Gastrocnemius medialis (tissue), 4 donors: ENCODE measurements at regions not wholly inside any gene's neighbourhood (a gene's known extent, or its start where the extent isn't known, plus 50 kb on each side); places are given as distances from the start of the nearest gene placed in this dataset.

Source experiments
- ATAC-seq, 2 donors: fragments of 150-250 bp; one replicate each; pipeline ENCODE4 v1.9.1; 2016
- DNase-seq, 2 donors: peaks; one replicate each; pipeline ENCODE4 v3.0.0-alpha.2; 2019
- H3K27ac ChIP-seq, 4 donors: fragments of 200-600 bp; sonication (generic); 1 replicate in 1 of 4; 2 replicates in 3 of 4; pipeline ENCODE4 v1.5.1; 2016 to 2018; ENCODE audit warnings: mild to moderate bottlenecking in 2 of 4, moderate library complexity in 1 of 4
- H3K27me3 ChIP-seq, 3 donors: fragments of 200-600 bp; sonication (generic) in 2 of 3; 1 replicate in 1 of 3; 2 replicates in 2 of 3; pipeline versions ENCODE4 v1.5.1 to v1.6.0; 2016 to 2019; ENCODE audit warnings: mild to moderate bottlenecking in 1 of 3, moderate library complexity in 1 of 3
- H3K36me3 ChIP-seq, 2 donors: fragments of 200-600 bp; sonication (generic) in 1 of 2; one replicate each; pipeline ENCODE4 v1.5.1; 2017 to 2018
- H3K4me1 ChIP-seq, 2 donors: fragments of 200-600 bp; sonication (generic) in 1 of 2; one replicate each; pipeline ENCODE4 v1.5.1; 2016 to 2017; ENCODE audit warnings: mild to moderate bottlenecking in 2 of 2
- H3K4me3 ChIP-seq, 4 donors: fragments of 200-600 bp; sonication (generic) in 3 of 4; 1 replicate in 1 of 4; 2 replicates in 3 of 4; pipeline ENCODE4 v1.5.1; 2016 to 2019; ENCODE audit warnings: mild to moderate bottlenecking in 2 of 4
- H3K9me3 ChIP-seq, 3 donors: fragments of 200-600 bp; sonication (generic) in 2 of 3; 1 replicate in 1 of 3; 2 replicates in 2 of 3; pipeline ENCODE4 v1.5.1; 2016 to 2019
- CTCF ChIP-seq, 5 experiments: fragments of 450-650 bp in 3 of 5; fragments of 200-600 bp in 2 of 5; sonication (generic) in 2 of 5; IDR thresholded peaks in 4 of 5; conservative IDR thresholded peaks in 1 of 5; 1 replicate in 4 of 5; 2 replicates in 1 of 5; pipeline ENCODE4 v1.5.1; 2016 to 2019; ENCODE audit warnings: antibody characterized with exemption in 5 of 5, mild to moderate bottlenecking in 3 of 5, moderate library complexity in 3 of 5
- POLR2A ChIP-seq, 2 donors: fragments of 450-650 bp; IDR thresholded peaks; one replicate each; pipeline ENCODE4 v1.6.1; 2017; ENCODE audit warnings: antibody characterized with exemption in 2 of 2, mild to moderate bottlenecking in 2 of 2, moderate library complexity in 2 of 2
- in situ Hi-C, 4 donors: fragments of 200-750 bp; cut with MboI; loops; one replicate each; pipeline versions ENCODE4 v1.15.0 to v1.8.0; 2017; ENCODE audit warnings: low sequenced_read_pairs in 4 of 4
- intact Hi-C: fragments of 100-400 bp; cut with DNase I; formaldehyde crosslinking; loops from one replicate; pipeline ENCODE4 v1.15.1; 2023; ENCODE audit warnings: low total_unique reads

- H3K27me3 ChIP-seq: no peaks in the 10 kb centered on the region
- TF ChIP-seq POLR2A (IDR thresholded peaks at IDR 0.05): no peak
- TF ChIP-seq CTCF (IDR thresholded peaks at IDR 0.05 in 4 of 5, conservative IDR thresholded peaks at IDR 0.05 in 1 of 5): no peak
- intact Hi-C loops (loop anchor here (10.0 kb wide), 1 partner anchor 247 kb away; no protein-coding TSS in a partner anchor), in situ Hi-C loops (no loop called here)
- no peaks in the 10 kb centered on the region for H3K36me3 ChIP-seq
- no peak for DNase-seq
- ATAC-seq: no peak
- no peak overlapping the region for H3K4me3 ChIP-seq
- H3K27ac ChIP-seq: no peak overlapping the region
- H3K4me1 ChIP-seq: peaks cover 0 to 3% of the 10 kb centered on the region in 2 donors
- H3K9me3 ChIP-seq: no peaks in the 10 kb centered on the region
Observed at GRCh38 chr12:20127413-20127812, 240.9 kb upstream of the PDE3A start.

- DNase-seq (no peak), ATAC-seq (no peak)
- no peak overlapping the region for H3K27ac ChIP-seq
- H3K9me3 ChIP-seq: no peaks in the 10 kb centered on the region
- H3K4me3 ChIP-seq: no peak overlapping the region
- H3K36me3 ChIP-seq: no peaks in the 10 kb centered on the region
- TF ChIP-seq CTCF (IDR thresholded peaks at IDR 0.05 in 4 of 5, conservative IDR thresholded peaks at IDR 0.05 in 1 of 5) (no peak), POLR2A (IDR thresholded peaks at IDR 0.05) (no peak)
- H3K27me3 ChIP-seq: no peaks in the 10 kb centered on the region
- intact Hi-C loops: loop anchor here (10.0 kb wide), 1 partner anchor 246 kb away; no protein-coding TSS in a partner anchor
- H3K4me1 ChIP-seq: no peaks in the 10 kb centered on the region
- in situ Hi-C loops: no loop called here
Observed at GRCh38 chr12:20128928-20129327, 239.4 kb upstream of the PDE3A start.

GRCh38 chr12:20132818-20133217 lies 235.5 kb upstream of the PDE3A start:
- H3K4me3 ChIP-seq: no peak overlapping the region
- H3K27ac ChIP-seq: no peak overlapping the region
- H3K27me3 ChIP-seq: no peaks in the 10 kb centered on the region
- no peak for ATAC-seq
- no peaks in the 10 kb centered on the region for H3K4me1 ChIP-seq
- in situ Hi-C loops (no loop called here), intact Hi-C loops (no loop called here)
- H3K9me3 ChIP-seq: no peaks in the 10 kb centered on the region
- no peaks in the 10 kb centered on the region for H3K36me3 ChIP-seq
- no peak for TF ChIP-seq POLR2A (IDR thresholded peaks at IDR 0.05)
- TF ChIP-seq CTCF (IDR thresholded peaks at IDR 0.05 in 4 of 5, conservative IDR thresholded peaks at IDR 0.05 in 1 of 5): no peak
- no peak for DNase-seq

- H3K9me3 ChIP-seq: no peaks in the 10 kb centered on the region
Observed at GRCh38 chr12:20134652-20135051, 233.7 kb upstream of the PDE3A start.

More at GRCh38 chr12:20134652-20135051, 233.7 kb upstream of the PDE3A start:
- H3K4me3 ChIP-seq: no peak overlapping the region
- H3K27me3 ChIP-seq: no peaks in the 10 kb centered on the region
- DNase-seq: no peak
- no peak for ATAC-seq
- in situ Hi-C loops (no loop called here), intact Hi-C loops (no loop called here)
- H3K27ac ChIP-seq: no peak overlapping the region
- H3K4me1 ChIP-seq: no peaks in the 10 kb centered on the region
- no peak for TF ChIP-seq POLR2A (IDR thresholded peaks at IDR 0.05)
- no peak for TF ChIP-seq CTCF (IDR thresholded peaks at IDR 0.05 in 4 of 5, conservative IDR thresholded peaks at IDR 0.05 in 1 of 5)
- no peaks in the 10 kb centered on the region for H3K36me3 ChIP-seq
